Activated T-cell treated with anti-CD3 and anti-CD28 coated beads for 24 hours (primary cell): ENCODE measurements at regions not wholly inside any gene's neighbourhood (a gene's known extent, or its start where the extent isn't known, plus 50 kb on each side); places are given as distances from the start of the nearest gene placed in this dataset.
"Not testable (repeated sequence)": the region's sequence is repeated elsewhere in the genome, so short reads cannot be mapped to it uniquely, and the experiment has no call there.

Experiments used
- DNase-seq: peaks from one replicate; pipeline ENCODE4 v3.0.0-alpha.2; 2020; ENCODE audit warnings: low read depth

GRCh38 chr9:96131825-96132224, 170.2 kb downstream of the HSD17B3 start:
- DNase-seq: no peak

- DNase-seq: no peak
These were observed 171.0 kb downstream of the HSD17B3 start for GRCh38 chr9:96130970-96131369.

GRCh38 chr9:96129747-96130146, 172.2 kb downstream of the HSD17B3 start:
- DNase-seq: no peak

GRCh38 chr9:96128880-96129279, 173.1 kb downstream of the HSD17B3 start:
- DNase-seq: no peak

- DNase-seq: no peak
These were observed 175.6 kb downstream of the HSD17B3 start for GRCh38 chr9:96126321-96126881.

GRCh38 chr9:96125624-96126023, 176.4 kb downstream of the HSD17B3 start:
- DNase-seq: no peak

- DNase-seq: no peak
These were observed 179.2 kb downstream of the HSD17B3 start for GRCh38 chr9:96122751-96123150.

- no peak for DNase-seq
These were observed 179.7 kb downstream of the HSD17B3 start for GRCh38 chr9:96122282-96122681.

GRCh38 chr9:96121136-96121535, 180.8 kb downstream of the HSD17B3 start:
- no peak for DNase-seq

GRCh38 chr9:96117398-96118080, 184.4 kb downstream of the HSD17B3 start:
- DNase-seq: no peak

GRCh38 chr9:96116275-96117064, 185.5 kb downstream of the HSD17B3 start:
- no peak for DNase-seq

- DNase-seq: no peak
These were observed 186.1 kb downstream of the HSD17B3 start for GRCh38 chr9:96115836-96116235.

- no peak for DNase-seq
These were observed 188.9 kb downstream of the HSD17B3 start for GRCh38 chr9:96113032-96113431.

- no peak for DNase-seq
These were observed 192.2 kb downstream of the HSD17B3 start for GRCh38 chr9:96109680-96110351.

GRCh38 chr9:96108691-96109380, 193.1 kb downstream of the HSD17B3 start:
- DNase-seq: no peak

- DNase-seq: no peak
These were observed 194.5 kb downstream of the HSD17B3 start for GRCh38 chr9:96107436-96107835.

GRCh38 chr9:96100385-96101300, 201.3 kb downstream of the HSD17B3 start:
- DNase-seq: no peak

- DNase-seq: not testable (repeated sequence)
These were observed 211.3 kb downstream of the HSD17B3 start for GRCh38 chr9:96090630-96091029.

GRCh38 chr9:96089452-96090085, 212.4 kb downstream of the HSD17B3 start:
- no peak for DNase-seq

- DNase-seq: no peak
These were observed 213.0 kb downstream of the ERCC6L2 start for GRCh38 chr9:96088510-96088909.
